SU-DHL-6 (cell line): ENCODE measurements at regions not wholly inside any gene's neighbourhood (a gene's known extent, or its start where the extent isn't known, plus 50 kb on each side); places are given as distances from the start of the nearest gene placed in this dataset.

ENCODE experiments used
- H2AFZ ChIP-seq: fragments of 200-600 bp; sonication (generic); 2 replicates; pipeline ENCODE4 v1.6.1; 2014; ENCODE audit warnings: low read depth, mild to moderate bottlenecking, moderate library complexity, mixed read lengths, antibody characterized with exemption, low read length; ENCODE audit not compliant: severe bottlenecking
- H3F3A ChIP-seq: fragments of 200-600 bp; shearing (Covaris generic); 2 replicates; pipeline ENCODE4 v1.6.0; 2016; ENCODE audit warnings: antibody characterized with exemption, mild to moderate bottlenecking; ENCODE audit not compliant: insufficient read depth
- H3K27ac ChIP-seq: fragments of 200-600 bp; sonication (generic); 2 replicates; pipeline ENCODE4 v1.5.1; 2016; ENCODE audit warnings: low read depth, mild to moderate bottlenecking, low read length, moderate library complexity, mixed read lengths
- H3K27me3 ChIP-seq: fragments of 200-600 bp; sonication (generic), shearing (Covaris generic); 2 replicates; pipeline ENCODE4 v1.6.0; 2014; ENCODE audit warnings: mild to moderate bottlenecking, low read length
- H3K36me3 ChIP-seq: fragments of 200-600 bp; sonication (generic); 2 replicates; pipeline ENCODE4 v1.6.1; 2014; ENCODE audit warnings: mild to moderate bottlenecking, low read length, mixed read lengths
- H3K4me2 ChIP-seq: fragments of 300-600, 200-600 bp; shearing (Covaris generic), sonication (generic); 2 replicates; pipeline ENCODE4 v1.6.0; 2014; ENCODE audit warnings: low read length, low read depth, mild to moderate bottlenecking; ENCODE audit not compliant: poor library complexity, severe bottlenecking
- H3K4me3 ChIP-seq: fragments of 200-600 bp; sonication (generic); 2 replicates; pipeline ENCODE4 v1.5.1; 2014; ENCODE audit warnings: antibody characterized with exemption, low read length, mild to moderate bottlenecking, mixed read lengths; ENCODE audit not compliant: insufficient read depth, poor library complexity, severe bottlenecking
- H3K79me2 ChIP-seq: fragments of 200-600 bp; sonication (generic); 2 replicates; pipeline ENCODE4 v1.6.1; 2014; ENCODE audit warnings: mild to moderate bottlenecking, low read length, moderate library complexity; ENCODE audit not compliant: insufficient read depth
- H3K9ac ChIP-seq: fragments of 200-600 bp; sonication (generic); 2 replicates; pipeline ENCODE4 v1.7.0; 2014; ENCODE audit warnings: mild to moderate bottlenecking, low read length
- H3K9me2 ChIP-seq: fragments of 200-600 bp; sonication (generic); replicated peaks from 2 replicates; pipeline ENCODE4 v1.6.1; 2014; ENCODE audit warnings: low read length; ENCODE audit not compliant: insufficient read depth
- H3K9me3 ChIP-seq: fragments of 200-600 bp; sonication (generic); 2 replicates; pipeline ENCODE4 v1.6.1; 2014; ENCODE audit warnings: low read length, mixed read lengths; ENCODE audit not compliant: insufficient read depth
- H4K20me1 ChIP-seq: fragments of 200-600 bp; sonication (generic); 2 replicates; pipeline ENCODE4 v1.6.1; 2014; ENCODE audit warnings: low read depth, mild to moderate bottlenecking, antibody characterized with exemption, low read length, moderate library complexity, mixed read lengths
- CTCF ChIP-seq: fragments of 200-600 bp; sonication (generic); IDR thresholded peaks from one replicate; pipeline ENCODE4 v1.5.1; 2017; ENCODE audit warnings: antibody characterized with exemption, mild to moderate bottlenecking, low read length, moderate library complexity; ENCODE audit not compliant: insufficient read depth, poor library complexity, severe bottlenecking
- EZH2phosphoT487 ChIP-seq: fragments of 200-600 bp; sonication (generic), shearing (Covaris generic); conservative IDR thresholded peaks from 2 replicates; pipeline ENCODE4 v1.6.1; 2018; ENCODE audit warnings: mild to moderate bottlenecking, antibody characterized with exemption, low read length, moderate library complexity, mixed read lengths

GRCh38 chr13:33512880-33513554 is 227.5 kb upstream of the STARD13 start:
- no peaks in the 10 kb centered on the region for H3K27me3 ChIP-seq
- no peak overlapping the region for H3K4me3 ChIP-seq
- TF ChIP-seq CTCF (no peak), EZH2phosphoT487 (no peak)
- H3K4me2 ChIP-seq, result no peak overlapping the region
- H3F3A ChIP-seq, result no peaks in the 10 kb centered on the region
- no peaks in the 10 kb centered on the region for H4K20me1 ChIP-seq
- no peak overlapping the region for H3K27ac ChIP-seq
- H2AFZ ChIP-seq, result no peak overlapping the region
- no peaks in the 10 kb centered on the region for H3K36me3 ChIP-seq
- no peak overlapping the region for H3K9ac ChIP-seq
- no peaks in the 10 kb centered on the region for H3K9me3 ChIP-seq
- H3K79me2 ChIP-seq, result no peaks in the 10 kb centered on the region
- H3K9me2 ChIP-seq, result no peaks in the 10 kb centered on the region

- H3K4me3 ChIP-seq, result no peak overlapping the region
- no peaks in the 10 kb centered on the region for H3K9me3 ChIP-seq
- TF ChIP-seq CTCF (no peak), EZH2phosphoT487 (no peak)
- H3K79me2 ChIP-seq, result no peaks in the 10 kb centered on the region
- H3K36me3 ChIP-seq, result no peaks in the 10 kb centered on the region
- no peak overlapping the region for H3K27ac ChIP-seq
- H3F3A ChIP-seq, result no peaks in the 10 kb centered on the region
- no peak overlapping the region for H3K9ac ChIP-seq
- no peaks in the 10 kb centered on the region for H3K9me2 ChIP-seq
- no peak overlapping the region for H2AFZ ChIP-seq
- no peak overlapping the region for H3K4me2 ChIP-seq
- H4K20me1 ChIP-seq, result no peaks in the 10 kb centered on the region
- no peaks in the 10 kb centered on the region for H3K27me3 ChIP-seq
These were observed 228.8 kb upstream of the STARD13 start for GRCh38 chr13:33514362-33514761.

- H4K20me1 ChIP-seq, result no peaks in the 10 kb centered on the region
- H3F3A ChIP-seq, result no peaks in the 10 kb centered on the region
- H3K4me2 ChIP-seq, result no peak overlapping the region
- no peaks in the 10 kb centered on the region for H3K36me3 ChIP-seq
- H3K27ac ChIP-seq, result no peak overlapping the region
- no peak overlapping the region for H3K4me3 ChIP-seq
- H3K27me3 ChIP-seq, result no peaks in the 10 kb centered on the region
- no peak for TF ChIP-seq CTCF
- TF ChIP-seq EZH2phosphoT487, result no peak
- H2AFZ ChIP-seq, result no peak overlapping the region
- no peaks in the 10 kb centered on the region for H3K9me2 ChIP-seq
- no peaks in the 10 kb centered on the region for H3K9me3 ChIP-seq
- H3K9ac ChIP-seq, result no peak overlapping the region
- no peaks in the 10 kb centered on the region for H3K79me2 ChIP-seq
These were observed 229.6 kb upstream of the STARD13 start for GRCh38 chr13:33515146-33515545.
